K562 (cell line): ENCODE measurements at regions not wholly inside any gene's neighbourhood (a gene's known extent, or its start where the extent isn't known, plus 50 kb on each side); places are given as distances from the start of the nearest gene placed in this dataset.

Experiments
- ATAC-seq: fragments of 200-7000 bp; cut with Tn5 transposase; 3 replicates; pipeline ENCODE4 v1.9.1; 2020; ENCODE audit warnings: moderate library complexity
- BruUV-seq: library from RNA; stranded (reverse); fragments of 400-500 nt; replicated peaks from 2 replicates; lab custom pipeline; 2021; lab: Mats Ljungman, UMichigan
- CTCF ChIA-PET: fragments of 300-600 bp; formaldehyde crosslinking; extraction: SDS; loops from one replicate; lab custom pipeline; 2021; ENCODE audit warnings: low intra/inter-chr PET ratio; lab: Yijun Ruan, JAX
- POLR2A ChIA-PET: fragments of 300-600, 350-650 bp; sonication (Branson Sonifier 250); formaldehyde crosslinking; extraction: SDS; loops from one replicate; lab custom pipeline; 2021; ENCODE audit warnings: antibody characterized with exemption, inconsistent platforms; lab: Yijun Ruan, JAX
- DNase-seq, 4 experiments: peaks; one replicate each; pipeline versions ENCODE4 v3.0.0 to v3.0.0-alpha.2; 2011 to 2018; ENCODE audit warnings: low spot score in 3 of 4, mixed read lengths in 3 of 4; ENCODE audit errors: extremely low read depth in 1 of 4
- FAIRE-seq: peaks from 2 replicates; lab custom pipeline; 2011; peaks lifted over from hg19 to GRCh38; lab: Jason Lieb, UNC
- H2AFZ ChIP-seq: 2 replicates; pipeline ENCODE4 v1.6.0; 2011; ENCODE audit warnings: low read depth, low read length, control low read depth, inconsistent platforms
- H3K27ac ChIP-seq: fragments of 200-600 bp; 3 replicates; pipeline ENCODE4 v1.8.0; 2011; ENCODE audit warnings: low read depth, mild to moderate bottlenecking, control low read depth, inconsistent platforms, low read length, moderate library complexity, mixed read lengths; ENCODE audit errors: extremely low read depth
- H3K27me3 ChIP-seq, 2 experiments: fragments of 300-600 bp in 1 of 2; 2 replicates in 1 of 2; 3 replicates in 1 of 2; pipeline versions ENCODE4 v1.6.0 to v1.8.0; 2011; ENCODE audit warnings: inconsistent platforms in 2 of 2, low read length in 2 of 2, mild to moderate bottlenecking in 1 of 2, mixed read lengths in 1 of 2, moderate library complexity in 1 of 2; ENCODE audit not compliant: control insufficient read depth in 2 of 2, insufficient read depth in 2 of 2
- H3K36me3 ChIP-seq: fragments of 300-600 bp; 3 replicates; pipeline ENCODE4 v1.8.0; 2011; ENCODE audit warnings: mild to moderate bottlenecking, low read length, inconsistent platforms; ENCODE audit not compliant: control insufficient read depth, insufficient read depth
- H3K4me1 ChIP-seq, 2 experiments: fragments of 200-600 bp in 1 of 2; replicated peaks in 1 of 2; 2 replicates in 1 of 2; 3 replicates in 1 of 2; pipeline versions ENCODE4 v1.5.1 to v1.8.0; 2011; ENCODE audit warnings: inconsistent platforms in 2 of 2, low read length in 2 of 2, mild to moderate bottlenecking in 1 of 2, mixed read lengths in 1 of 2, moderate library complexity in 1 of 2; ENCODE audit not compliant: control insufficient read depth in 2 of 2, insufficient read depth in 2 of 2
- H3K4me2 ChIP-seq: 2 replicates; pipeline ENCODE4 v1.6.1; 2011; ENCODE audit warnings: low read length, control low read depth, inconsistent platforms, mixed read lengths; ENCODE audit not compliant: insufficient read depth
- H3K4me3 ChIP-seq: fragments of 200-600 bp; sonication (generic), shearing (Covaris generic); 2 replicates; pipeline ENCODE4 v1.5.1; 2016; ENCODE audit warnings: control low read depth, inconsistent platforms
- H3K79me2 ChIP-seq: fragments of 200-600 bp; 3 replicates; pipeline ENCODE4 v1.8.0; 2011; ENCODE audit warnings: low read length, inconsistent platforms; ENCODE audit not compliant: control insufficient read depth, insufficient read depth
- H3K9ac ChIP-seq, 2 experiments: 2 replicates each; pipeline versions ENCODE4 v1.6.0 to v1.6.1; 2011; ENCODE audit warnings: low read depth in 2 of 2, low read length in 2 of 2, control low read depth in 1 of 2, inconsistent platforms in 1 of 2, mild to moderate bottlenecking in 1 of 2, mixed read lengths in 1 of 2; ENCODE audit not compliant: insufficient read depth in 1 of 2
- H3K9me1 ChIP-seq: one replicate; pipeline ENCODE4 v1.6.0; 2011; ENCODE audit warnings: inconsistent platforms, mild to moderate bottlenecking, low read length, moderate library complexity; ENCODE audit not compliant: control insufficient read depth, insufficient read depth
- H3K9me3 ChIP-seq: replicated peaks from 2 replicates; pipeline ENCODE4 v1.5.1; 2011; ENCODE audit warnings: low read depth, low read length, inconsistent platforms; ENCODE audit not compliant: control insufficient read depth, insufficient read depth
- H4K20me1 ChIP-seq: replicated peaks from 2 replicates; pipeline ENCODE4 v1.6.1; 2011; ENCODE audit warnings: low read length, inconsistent platforms, mixed read lengths; ENCODE audit not compliant: control insufficient read depth, insufficient read depth
- BRCA1 ChIP-seq, 2 experiments: fragments of 450-650 bp in 1 of 2; sonication (generic) in 1 of 2; formaldehyde crosslinking in 1 of 2; IDR thresholded peaks; 2 replicates each; pipeline versions ENCODE4 v1.5.0 to v1.6.1; 2017 to 2020; ENCODE audit warnings: mild to moderate bottlenecking in 1 of 2, missing genetic modification reagents in 1 of 2
- CBFA2T2 ChIP-seq: fragments of 450-650 bp; conservative IDR thresholded peaks from 2 replicates; pipeline ENCODE4 v1.6.1; 2017; ENCODE audit warnings: mild to moderate bottlenecking
- CCAR2 ChIP-seq: fragments of 200-400 bp; formaldehyde crosslinking; IDR thresholded peaks from 2 replicates; pipeline ENCODE4 v1.6.1; 2017; ENCODE audit warnings: mild to moderate bottlenecking, low read depth, low read length
- ETS2 ChIP-seq: IDR thresholded peaks from 2 replicates; pipeline ENCODE4 v1.6.1; 2016; ENCODE audit warnings: borderline replicate concordance, missing genetic modification characterization, mild to moderate bottlenecking, moderate library complexity, missing compliant biosample characterization; ENCODE audit not compliant: poor library complexity, severe bottlenecking
- GABPB2 ChIP-seq: fragments of 250-450 bp; sonication (Bioruptor Pico); conservative IDR thresholded peaks from 2 replicates; pipeline ENCODE4 v1.5.1; 2021; ENCODE audit warnings: mild to moderate bottlenecking
- HNRNPL ChIP-seq: fragments of 200-400 bp; formaldehyde crosslinking; IDR thresholded peaks from 2 replicates; pipeline ENCODE4 v1.6.1; 2017; ENCODE audit warnings: low read depth, mild to moderate bottlenecking, low read length
- KDM5B ChIP-seq: fragments of 200-600 bp; sonication (generic); IDR thresholded peaks from 2 replicates; pipeline ENCODE4 v1.6.1; 2012; ENCODE audit warnings: low read depth, mild to moderate bottlenecking, moderate library complexity, low read length, control low read depth, inconsistent platforms; ENCODE audit not compliant: insufficient replicate concordance
- MAFK ChIP-seq: IDR thresholded peaks from 2 replicates; pipeline ENCODE4 v1.6.1; 2011; ENCODE audit warnings: low read length, improper control_type of control experiment
- NONO ChIP-seq, 2 experiments: fragments of 200-400 bp in 1 of 2; fragments of 450-650 bp in 1 of 2; formaldehyde crosslinking in 1 of 2; IDR thresholded peaks; 2 replicates each; pipeline ENCODE4 v1.6.1; 2017; ENCODE audit warnings: low read depth in 2 of 2, mild to moderate bottlenecking in 2 of 2, moderate library complexity in 2 of 2, low read length in 1 of 2
- NR1H2 ChIP-seq: sonication (generic); formaldehyde crosslinking; IDR thresholded peaks from 2 replicates; pipeline ENCODE4 v1.4.0; 2020; ENCODE audit warnings: mild to moderate bottlenecking, missing genetic modification reagents
- NR2C1 ChIP-seq, 2 experiments: fragments of 450-650 bp; IDR thresholded peaks; 2 replicates each; pipeline ENCODE4 v1.6.1; 2017; ENCODE audit warnings: mild to moderate bottlenecking in 2 of 2, antibody characterized with exemption in 1 of 2, inconsistent platforms in 1 of 2, missing compliant biosample characterization in 1 of 2, missing genetic modification characterization in 1 of 2
- POLR2A ChIP-seq: fragments of 450-650 bp; conservative IDR thresholded peaks from 2 replicates; pipeline ENCODE4 v1.6.1; 2016
- SIN3B ChIP-seq: fragments of 450-650 bp; IDR thresholded peaks from 2 replicates; pipeline ENCODE4 v1.6.1; 2017; ENCODE audit warnings: low read depth, mild to moderate bottlenecking, moderate library complexity
- SMARCA5 ChIP-seq: fragments of 450-650 bp; IDR thresholded peaks from 2 replicates; pipeline ENCODE4 v1.6.1; 2016
- SNIP1 ChIP-seq: fragments of 450-650 bp; IDR thresholded peaks from 2 replicates; pipeline ENCODE4 v1.7.1; 2017; ENCODE audit warnings: low read depth, mild to moderate bottlenecking
- ZNF224 ChIP-seq: sonication (generic); formaldehyde crosslinking; IDR thresholded peaks from 2 replicates; pipeline ENCODE4 v1.8.0; 2022; ENCODE audit warnings: mild to moderate bottlenecking, missing genetic modification reagents
- ZNF696 ChIP-seq: fragments of 250-450 bp; sonication (Bioruptor Pico); conservative IDR thresholded peaks from 2 replicates; pipeline ENCODE4 v1.4.0; 2020; ENCODE audit warnings: mild to moderate bottlenecking, moderate library complexity
- ZZZ3 ChIP-seq: fragments of 450-650 bp; IDR thresholded peaks from 2 replicates; pipeline ENCODE4 v1.6.1; 2016; ENCODE audit warnings: antibody characterized with exemption, mild to moderate bottlenecking, moderate library complexity
- WGBS: fragments of 100-300 bp; shearing (Covaris generic); methylation state at CpG from one replicate; pipeline ENCODE4 v1.1.6; 2016; ENCODE audit warnings: low coverage, mixed read lengths; ENCODE audit not compliant: insufficient coverage; ENCODE audit errors: missing lambda C conversion rate; 5-methylcytosine and 5-hydroxymethylcytosine counted together
- in situ Hi-C: fragments of 300-500 bp; cut with MboI; formaldehyde crosslinking; loops from 4 replicates; pipeline ENCODE4 v1.15.0; 2018; ENCODE audit warnings: inconsistent platforms, mixed read lengths
- intact Hi-C: fragments of 100-400 bp; cut with micrococcal nuclease; formaldehyde crosslinking; loops from 2 replicates; pipeline ENCODE4 v1.14.2; 2022
- TF ChIP-seq, protein P1 (sequence below), 2 experiments: fragments of 450-650 bp; IDR thresholded peaks; 2 replicates each; pipeline ENCODE4 v1.6.1; 2016

DNA sequence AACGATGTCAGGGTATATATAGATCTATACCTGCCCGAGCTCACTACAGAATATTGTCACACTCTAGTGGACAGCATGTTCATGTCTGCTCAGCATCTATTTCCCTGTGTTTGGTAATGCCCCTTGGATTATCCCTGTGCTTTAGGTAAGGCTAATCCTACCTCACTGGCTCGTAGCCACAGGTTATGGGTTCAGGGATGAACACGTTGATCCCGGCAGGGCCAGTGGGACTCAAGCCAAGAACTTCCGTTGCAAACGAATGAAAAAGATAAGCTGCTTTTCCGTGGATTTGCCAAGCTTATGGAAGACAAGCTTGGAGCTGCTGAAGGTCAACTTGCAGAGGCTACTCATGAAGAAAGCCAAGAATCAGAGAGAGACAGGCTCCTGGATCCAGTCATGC lies 400.0 kb upstream of the TSHZ3 start:
- no peak for DNase-seq
- Histone ChIP-seq H3K27ac (no peak overlapping the region), H3K9me1 (no peaks in the 10 kb centered on the region), H3K4me1 (no peaks in the 10 kb centered on the region), H2AFZ (no peak overlapping the region), H3K27me3 (no peaks in the 10 kb centered on the region), H3K36me3 (no peaks in the 10 kb centered on the region), H3K9me3 (no peaks in the 10 kb centered on the region), H3K9ac (no peak overlapping the region), H3K4me2 (no peak overlapping the region), H3K4me3 (no peak overlapping the region), H4K20me1 (no peaks in the 10 kb centered on the region; the same call in 1 of the 2 replicates), H3K79me2 (no peaks in the 10 kb centered on the region)
- intact Hi-C loops: no loop called here
- POLR2A ChIA-PET: no interaction called here
- no peak for FAIRE-seq
- BruUV-seq: no TSS peak
- TF ChIP-seq MAFK: no peak
- no peak for TF ChIP-seq NR1H2
- no peak for TF ChIP-seq NONO (IDR thresholded peaks at IDR 0.05; ENCODE audit: low read depth in 2 of 2, low read length in 1 of 2)
- no peak for TF ChIP-seq NR2C1 (IDR thresholded peaks at IDR 0.05)
- no peak for TF ChIP-seq NR2C1 (tag; IDR thresholded peaks at IDR 0.05)
- TF ChIP-seq HNRNPL: no peak
- in situ Hi-C loops: no loop called here
- WGBS: 0% methylated on average over 8 of the region's 8 CpGs
- no peak for ATAC-seq
- CTCF ChIA-PET: no interaction called here

DNA sequence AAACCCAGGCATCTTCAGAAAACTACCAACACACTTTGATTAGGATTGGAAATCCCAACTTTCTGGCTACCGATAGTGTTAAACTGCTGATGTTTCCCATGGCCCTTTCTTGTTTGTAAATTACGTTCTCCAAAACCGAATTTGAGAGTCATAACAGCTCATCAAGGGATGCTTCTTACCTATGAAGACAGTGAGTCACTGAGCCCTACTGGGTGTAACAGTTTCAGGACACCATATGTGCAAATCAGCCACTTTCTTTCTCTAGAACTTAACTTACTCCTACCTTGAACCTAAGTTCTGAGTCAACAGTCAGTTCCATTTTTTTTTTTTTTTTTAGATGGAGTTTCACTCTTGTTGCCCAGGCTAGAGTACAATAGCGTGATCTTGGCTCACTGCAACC lies 410.1 kb upstream of the TSHZ3 start:
- H3K4me3 ChIP-seq: no peak overlapping the region
- no peaks in the 10 kb centered on the region for H3K9me3 ChIP-seq
- ChIA-PET CTCF (no interaction called here), POLR2A (interaction anchor here (0.5 kb wide), 1 partner anchor 18 kb away, joined by 4 read pairs; no protein-coding TSS in a partner anchor)
- no peak overlapping the region for H3K27ac ChIP-seq
- FAIRE-seq (no peak), DNase-seq (no peak), ATAC-seq (no peak)
- intact Hi-C loops: no loop called here
- 0% methylated on average over 4 of the region's 4 CpGs for WGBS
- no peaks in the 10 kb centered on the region for H3K4me1 ChIP-seq
- no peaks in the 10 kb centered on the region for H3K9me1 ChIP-seq
- no TSS peak for BruUV-seq
- peaks cover 0 to 15% of the 10 kb centered on the region in 2 experiments; a peak in 1 of 5 replicates for H3K27me3 ChIP-seq
- H4K20me1 ChIP-seq: no peaks in the 10 kb centered on the region
- H2AFZ ChIP-seq: no peak overlapping the region
- no peak overlapping the region for H3K4me2 ChIP-seq
- in situ Hi-C loops: no loop called here
- H3K36me3 ChIP-seq: no peaks in the 10 kb centered on the region
- TF ChIP-seq ZZZ3 (no peak), ZNF224 (no peak), GABPB2 (no peak), ZNF696 (CRISPR knock-in tag) (no peak), CCAR2 (no peak), SMARCA5 (no peak), SNIP1 (no peak), SIN3B (no peak), KDM5B (no peak), POLR2A (no peak), BRCA1 (IDR thresholded peaks at IDR 0.05) (no peak), BRCA1 (CRISPR knock-in tag; IDR thresholded peaks at IDR 0.05) (no peak), ETS2 (tag) (no peak), CBFA2T2 (no peak)
- TF ChIP-seq, protein P1, sequence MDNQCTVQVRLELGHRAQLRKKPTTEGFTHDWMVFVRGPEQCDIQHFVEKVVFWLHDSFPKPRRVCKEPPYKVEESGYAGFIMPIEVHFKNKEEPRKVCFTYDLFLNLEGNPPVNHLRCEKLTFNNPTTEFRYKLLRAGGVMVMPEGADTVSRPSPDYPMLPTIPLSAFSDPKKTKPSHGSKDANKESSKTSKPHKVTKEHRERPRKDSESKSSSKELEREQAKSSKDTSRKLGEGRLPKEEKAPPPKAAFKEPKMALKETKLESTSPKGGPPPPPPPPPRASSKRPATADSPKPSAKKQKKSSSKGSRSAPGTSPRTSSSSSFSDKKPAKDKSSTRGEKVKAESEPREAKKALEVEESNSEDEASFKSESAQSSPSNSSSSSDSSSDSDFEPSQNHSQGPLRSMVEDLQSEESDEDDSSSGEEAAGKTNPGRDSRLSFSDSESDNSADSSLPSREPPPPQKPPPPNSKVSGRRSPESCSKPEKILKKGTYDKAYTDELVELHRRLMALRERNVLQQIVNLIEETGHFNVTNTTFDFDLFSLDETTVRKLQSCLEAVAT (IDR thresholded peaks at IDR 0.05): no peak
- no peak overlapping the region for H3K9ac ChIP-seq
- no peaks in the 10 kb centered on the region for H3K79me2 ChIP-seq
